ENCODE measurements at regions not wholly inside any gene's neighbourhood (a gene's known extent, or its start where the extent isn't known, plus 50 kb on each side); places are given as distances from the start of the nearest gene placed in this dataset.

DNA sequence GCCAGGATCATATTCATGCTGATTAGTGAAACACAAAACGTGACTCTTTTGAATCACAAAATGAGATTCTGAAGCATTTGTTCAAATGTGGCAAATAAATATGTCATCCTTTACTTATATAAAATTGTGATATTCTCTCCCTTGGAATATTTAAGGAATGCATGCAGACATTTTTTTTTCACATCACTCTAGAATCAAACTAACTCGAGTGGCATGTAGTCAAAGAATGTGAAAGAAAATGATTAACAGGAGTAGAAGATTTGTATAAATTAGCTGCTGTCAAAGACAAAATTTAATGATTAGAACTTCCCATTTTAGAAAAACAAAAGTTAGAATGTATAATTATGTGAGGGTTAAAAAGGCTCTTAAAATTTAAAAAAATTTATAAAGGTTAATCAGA, 721.0 kb upstream of the FAM98A start:
- Mint-ChIP-seq H3K4me1 (ENCODE audit: unreplicated experiment) (peaks cover 3% of the 10 kb centered on the region), H3K9me3 (ENCODE audit: unreplicated experiment) (no peaks in the 10 kb centered on the region), H3K27ac (ENCODE audit: unreplicated experiment) (no peak overlapping the region), H3K4me3 (ENCODE audit: unreplicated experiment) (no peak overlapping the region), H3K36me3 (ENCODE audit: low read depth, unreplicated experiment) (no peaks in the 10 kb centered on the region), H3K27me3 (ENCODE audit: unreplicated experiment) (no peaks in the 10 kb centered on the region)
- DNase-seq (ENCODE audit: low spot score), result no peak
- TF ChIP-seq, protein P1, sequence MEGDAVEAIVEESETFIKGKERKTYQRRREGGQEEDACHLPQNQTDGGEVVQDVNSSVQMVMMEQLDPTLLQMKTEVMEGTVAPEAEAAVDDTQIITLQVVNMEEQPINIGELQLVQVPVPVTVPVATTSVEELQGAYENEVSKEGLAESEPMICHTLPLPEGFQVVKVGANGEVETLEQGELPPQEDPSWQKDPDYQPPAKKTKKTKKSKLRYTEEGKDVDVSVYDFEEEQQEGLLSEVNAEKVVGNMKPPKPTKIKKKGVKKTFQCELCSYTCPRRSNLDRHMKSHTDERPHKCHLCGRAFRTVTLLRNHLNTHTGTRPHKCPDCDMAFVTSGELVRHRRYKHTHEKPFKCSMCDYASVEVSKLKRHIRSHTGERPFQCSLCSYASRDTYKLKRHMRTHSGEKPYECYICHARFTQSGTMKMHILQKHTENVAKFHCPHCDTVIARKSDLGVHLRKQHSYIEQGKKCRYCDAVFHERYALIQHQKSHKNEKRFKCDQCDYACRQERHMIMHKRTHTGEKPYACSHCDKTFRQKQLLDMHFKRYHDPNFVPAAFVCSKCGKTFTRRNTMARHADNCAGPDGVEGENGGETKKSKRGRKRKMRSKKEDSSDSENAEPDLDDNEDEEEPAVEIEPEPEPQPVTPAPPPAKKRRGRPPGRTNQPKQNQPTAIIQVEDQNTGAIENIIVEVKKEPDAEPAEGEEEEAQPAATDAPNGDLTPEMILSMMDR (IDR thresholded peaks at IDR 0.05; ENCODE audit: unreplicated experiment), result no peak

DNA sequence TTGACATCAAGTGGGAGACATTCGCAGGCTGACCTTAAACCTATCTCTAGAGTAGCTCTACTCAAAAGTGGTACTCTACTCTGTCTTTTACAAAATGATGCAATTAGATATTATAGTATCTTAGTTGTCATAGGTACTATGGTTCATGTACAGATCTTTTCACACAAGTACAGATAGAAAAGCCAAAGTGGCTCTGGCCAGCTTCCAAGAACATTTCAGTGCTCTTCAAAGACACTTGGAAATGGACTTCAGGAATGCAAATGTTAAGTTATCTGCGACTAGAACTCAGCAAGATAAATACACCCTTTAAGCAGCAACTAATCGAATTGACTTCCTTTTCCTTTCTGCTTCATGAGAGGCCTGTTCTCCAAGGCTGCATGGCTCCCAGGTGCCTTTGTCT, 718.7 kb upstream of the FAM98A start:
- Mint-ChIP-seq H3K4me1 (ENCODE audit: unreplicated experiment) (peaks cover 3% of the 10 kb centered on the region), H3K4me3 (ENCODE audit: unreplicated experiment) (no peak overlapping the region), H3K27ac (ENCODE audit: unreplicated experiment) (no peak overlapping the region), H3K27me3 (ENCODE audit: unreplicated experiment) (no peaks in the 10 kb centered on the region), H3K36me3 (ENCODE audit: low read depth, unreplicated experiment) (no peaks in the 10 kb centered on the region), H3K9me3 (ENCODE audit: unreplicated experiment) (no peaks in the 10 kb centered on the region)
- DNase-seq (ENCODE audit: low spot score), result no peak
- TF ChIP-seq, protein P1 (IDR thresholded peaks at IDR 0.05; ENCODE audit: unreplicated experiment), result no peak

DNA sequence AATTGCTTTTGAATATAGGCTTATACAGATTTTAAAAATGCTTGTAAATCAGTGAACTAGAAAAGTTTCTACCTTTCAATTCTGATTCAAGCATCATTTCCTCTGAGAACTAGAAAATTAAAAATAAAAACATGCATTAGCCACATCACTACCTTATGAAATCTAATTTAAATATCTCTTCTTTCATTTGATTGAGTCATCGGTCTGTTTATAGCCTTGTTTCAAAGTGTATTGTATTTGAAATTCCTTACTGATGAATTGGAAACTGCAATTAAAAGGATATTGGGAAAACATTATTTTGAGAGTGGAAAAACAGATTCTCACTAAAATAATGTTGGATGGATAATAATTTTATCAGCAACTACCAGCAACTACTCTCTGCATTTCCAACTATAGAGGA, 717.7 kb upstream of the FAM98A start:
- no peak overlapping the region for H3K4me3 Mint-ChIP-seq (ENCODE audit: unreplicated experiment)
- H3K27me3 Mint-ChIP-seq (ENCODE audit: unreplicated experiment), result no peaks in the 10 kb centered on the region
- H3K27ac Mint-ChIP-seq (ENCODE audit: unreplicated experiment), result no peak overlapping the region

DNA sequence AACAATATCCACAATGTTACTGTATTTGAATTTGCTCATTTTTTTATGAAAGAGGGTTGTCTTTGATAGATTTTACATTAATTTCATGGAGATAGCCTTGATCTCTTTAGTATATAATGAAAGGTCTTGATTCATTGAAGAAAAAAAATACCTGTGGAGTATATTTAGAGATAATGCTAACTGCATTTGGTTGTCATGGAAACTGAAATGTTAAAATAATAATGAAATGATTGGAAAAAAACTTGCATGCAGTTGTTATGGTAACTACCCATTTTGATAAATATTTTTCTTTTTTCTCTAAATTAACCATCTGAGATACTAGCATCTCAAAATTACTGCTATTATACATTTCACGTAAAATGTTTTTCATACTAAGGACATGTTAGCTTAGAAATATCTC, 712.7 kb upstream of the FAM98A start:
- no peaks in the 10 kb centered on the region for H3K36me3 Mint-ChIP-seq (ENCODE audit: low read depth, unreplicated experiment)
- no peaks in the 10 kb centered on the region for H3K27me3 Mint-ChIP-seq (ENCODE audit: unreplicated experiment)
- H3K27ac Mint-ChIP-seq (ENCODE audit: unreplicated experiment), result no peak overlapping the region
- TF ChIP-seq, protein P1 (IDR thresholded peaks at IDR 0.05; ENCODE audit: unreplicated experiment), result no peak
- H3K9me3 Mint-ChIP-seq (ENCODE audit: unreplicated experiment), result no peaks in the 10 kb centered on the region
- peaks cover 3% of the 10 kb centered on the region for H3K4me1 Mint-ChIP-seq (ENCODE audit: unreplicated experiment)
- no peak for DNase-seq (ENCODE audit: low spot score)
- no peak overlapping the region for H3K4me3 Mint-ChIP-seq (ENCODE audit: unreplicated experiment)

More for the DNA sequence above, 717.7 kb upstream of the FAM98A start:
- peaks cover 3% of the 10 kb centered on the region for H3K4me1 Mint-ChIP-seq (ENCODE audit: unreplicated experiment)
- H3K36me3 Mint-ChIP-seq (ENCODE audit: low read depth, unreplicated experiment), result no peaks in the 10 kb centered on the region
- H3K9me3 Mint-ChIP-seq (ENCODE audit: unreplicated experiment), result no peaks in the 10 kb centered on the region
- no peak for DNase-seq (ENCODE audit: low spot score)
- TF ChIP-seq, protein P1 (IDR thresholded peaks at IDR 0.05; ENCODE audit: unreplicated experiment), result no peak

DNA sequence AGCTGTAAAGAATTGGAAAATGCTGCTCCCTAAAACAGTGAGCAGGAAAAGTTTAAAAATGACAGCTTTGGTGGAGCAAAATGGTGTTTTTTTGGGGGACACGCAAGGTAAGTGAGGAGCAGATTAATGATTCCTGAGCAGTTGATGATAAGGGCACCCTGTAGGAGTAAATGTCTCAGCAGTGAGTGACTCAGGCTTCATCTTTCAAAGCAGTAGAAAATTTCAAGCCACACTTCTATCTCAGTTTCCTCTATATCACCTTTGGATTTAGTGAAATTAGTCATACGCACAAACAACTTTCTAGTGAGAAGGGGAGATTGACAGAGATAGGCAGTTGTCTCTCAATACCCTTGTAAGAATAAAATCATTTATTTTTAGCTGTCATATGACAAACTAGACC, 709.0 kb upstream of the FAM98A start:
- no peak overlapping the region for H3K27ac Mint-ChIP-seq (ENCODE audit: unreplicated experiment)
- no peaks in the 10 kb centered on the region for H3K9me3 Mint-ChIP-seq (ENCODE audit: unreplicated experiment)
- H3K4me3 Mint-ChIP-seq (ENCODE audit: unreplicated experiment), result no peak overlapping the region
- no peaks in the 10 kb centered on the region for H3K4me1 Mint-ChIP-seq (ENCODE audit: unreplicated experiment)
- H3K36me3 Mint-ChIP-seq (ENCODE audit: low read depth, unreplicated experiment), result no peaks in the 10 kb centered on the region
- TF ChIP-seq, protein P1 (IDR thresholded peaks at IDR 0.05; ENCODE audit: unreplicated experiment), result no peak
- DNase-seq (ENCODE audit: low spot score), result no peak
- no peaks in the 10 kb centered on the region for H3K27me3 Mint-ChIP-seq (ENCODE audit: unreplicated experiment)
